Skin of body (tissue), 1 donor: ENCODE measurements at regions not wholly inside any gene's neighbourhood (a gene's known extent, or its start where the extent isn't known, plus 50 kb on each side); places are given as distances from the start of the nearest gene placed in this dataset.

Experiments used
- DNase-seq: peaks from one replicate; lab custom pipeline; 2025; lab: John Stamatoyannopoulos, UW

GRCh38 chr16:59192551-59193199 is 458.6 kb upstream of the GOT2 start:
- no peak for DNase-seq

GRCh38 chr16:59190731-59191130 is 456.6 kb upstream of the GOT2 start:
- DNase-seq = no peak

- no peak for DNase-seq
These were observed 453.9 kb upstream of the GOT2 start for GRCh38 chr16:59188029-59188428.

- no peak for DNase-seq
These were observed 447.8 kb upstream of the GOT2 start for GRCh38 chr16:59181821-59182420.

- no peak for DNase-seq
These were observed 446.0 kb upstream of the GOT2 start for GRCh38 chr16:59180083-59180476.

- DNase-seq = no peak
These were observed 445.4 kb upstream of the GOT2 start for GRCh38 chr16:59179446-59180082.

GRCh38 chr16:59173408-59173831 is 439.3 kb upstream of the GOT2 start:
- no peak for DNase-seq

GRCh38 chr16:59170099-59170712 is 436.1 kb upstream of the GOT2 start:
- no peak for DNase-seq

GRCh38 chr16:59169168-59169567 is 435.1 kb upstream of the GOT2 start:
- no peak for DNase-seq

GRCh38 chr16:59168461-59169114 is 434.5 kb upstream of the GOT2 start:
- peak; percentile 73 for DNase-seq

- DNase-seq = no peak
These were observed 430.3 kb upstream of the GOT2 start for GRCh38 chr16:59164461-59164860.

GRCh38 chr16:59163371-59164055 is 429.4 kb upstream of the GOT2 start:
- no peak for DNase-seq

GRCh38 chr16:59161679-59162078 is 427.6 kb upstream of the GOT2 start:
- DNase-seq = no peak

- no peak for DNase-seq
These were observed 420.2 kb upstream of the GOT2 start for GRCh38 chr16:59154295-59154694.

- no peak for DNase-seq
These were observed 414.6 kb upstream of the GOT2 start for GRCh38 chr16:59148769-59149155.

- DNase-seq = peak; percentile 97
These were observed 414.1 kb upstream of the GOT2 start for GRCh38 chr16:59148056-59148768.

- no peak for DNase-seq
These were observed 412.0 kb upstream of the GOT2 start for GRCh38 chr16:59146140-59146539.

- peak; percentile 73 for DNase-seq
These were observed 410.7 kb upstream of the GOT2 start for GRCh38 chr16:59144841-59145240.

GRCh38 chr16:59144326-59144725 is 410.2 kb upstream of the GOT2 start:
- DNase-seq = peak; percentile 31

GRCh38 chr16:59126486-59126885 is 392.4 kb upstream of the GOT2 start:
- DNase-seq = no peak

- DNase-seq = no peak
These were observed 389.9 kb upstream of the GOT2 start for GRCh38 chr16:59124056-59124455.
